HG03095 (cell line): ENCODE measurements at regions not wholly inside any gene's neighbourhood (a gene's known extent, or its start where the extent isn't known, plus 50 kb on each side); places are given as distances from the start of the nearest gene placed in this dataset.
"Not testable (repeated sequence)": the region's sequence is repeated elsewhere in the genome, so short reads cannot be mapped to it uniquely, and the experiment has no call there.

Source experiments
- ATAC-seq: cut with Tn5 transposase; IDR thresholded peaks from one replicate; pipeline ENCODE4 v1.9.1; 2021; ENCODE audit warnings: moderate library complexity; ENCODE audit not compliant: unreplicated experiment

DNA sequence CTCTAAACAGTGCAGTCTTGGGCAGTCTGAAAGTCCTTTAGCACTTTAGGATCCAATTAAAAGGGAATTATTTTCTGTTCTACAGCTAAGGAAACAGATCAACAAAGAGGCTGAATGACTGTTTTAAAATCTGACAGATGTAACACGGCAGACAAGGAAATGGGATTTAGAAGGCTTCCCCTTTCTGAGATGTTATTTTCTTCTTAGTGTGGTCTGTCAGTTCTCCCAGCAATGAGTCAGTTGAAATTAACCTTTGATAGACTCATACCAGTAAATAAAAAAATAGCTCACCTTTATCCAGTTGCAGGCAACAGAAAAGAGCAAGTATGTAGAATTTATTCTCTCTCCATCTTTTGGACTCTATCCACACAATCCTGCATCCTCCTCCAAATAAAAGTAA lies 98.1 kb downstream of the NEDD1 start:
- ATAC-seq, result no peak

GRCh38 chr12:97005646-97006045 lies 98.6 kb downstream of the NEDD1 start:
- no peak for ATAC-seq

DNA sequence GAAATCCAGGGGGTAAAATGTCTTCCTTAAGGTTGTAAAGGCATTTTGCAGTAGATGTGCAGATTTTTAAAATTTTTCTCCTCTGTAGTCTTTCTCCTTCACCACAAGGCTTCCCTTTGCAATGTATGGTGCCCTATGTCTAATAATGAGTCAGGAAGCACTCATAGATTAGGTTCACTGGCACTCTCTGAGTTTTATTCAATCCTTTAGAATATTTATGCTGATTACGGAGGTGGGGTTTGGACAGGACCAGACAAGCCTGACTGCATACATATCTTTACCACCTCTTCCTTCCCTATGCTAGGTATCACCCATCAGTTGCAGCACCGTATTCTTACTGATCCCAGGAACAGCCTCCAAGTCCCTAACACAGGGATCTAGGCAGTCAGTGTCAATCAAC lies 99.5 kb downstream of the NEDD1 start:
- ATAC-seq, result no peak

- no peak for ATAC-seq
Observed at GRCh38 chr12:97016163-97016562, 109.1 kb downstream of the NEDD1 start.

- peak; percentile 64 for ATAC-seq
Observed at GRCh38 chr12:97017213-97017612, 110.2 kb downstream of the NEDD1 start.

GRCh38 chr12:97022536-97023230 lies 115.6 kb downstream of the NEDD1 start:
- ATAC-seq, result no peak

DNA sequence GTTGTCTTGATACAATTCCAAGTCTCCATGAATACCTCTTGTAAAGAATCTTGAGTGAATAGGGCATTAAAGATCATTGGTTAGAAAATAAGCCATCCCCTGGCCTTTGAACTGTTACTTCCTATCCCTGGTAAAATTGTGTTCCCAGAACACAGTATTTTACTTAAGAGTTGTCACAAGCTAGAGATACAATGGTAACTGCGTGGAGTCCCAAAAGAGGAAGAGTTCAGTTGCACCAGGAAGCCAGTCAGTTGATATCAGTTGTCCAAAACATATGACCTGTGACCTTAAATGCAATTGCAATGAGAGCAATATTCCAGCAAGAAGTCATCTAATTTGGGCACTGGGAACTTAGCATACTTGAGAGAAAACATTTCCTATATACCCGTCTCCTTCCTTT lies 117.3 kb downstream of the NEDD1 start:
- ATAC-seq, result no peak

GRCh38 chr12:97026901-97027300 lies 119.8 kb downstream of the NEDD1 start:
- ATAC-seq, result no peak

GRCh38 chr12:97027482-97027881 lies 120.4 kb downstream of the NEDD1 start:
- ATAC-seq, result no peak

DNA sequence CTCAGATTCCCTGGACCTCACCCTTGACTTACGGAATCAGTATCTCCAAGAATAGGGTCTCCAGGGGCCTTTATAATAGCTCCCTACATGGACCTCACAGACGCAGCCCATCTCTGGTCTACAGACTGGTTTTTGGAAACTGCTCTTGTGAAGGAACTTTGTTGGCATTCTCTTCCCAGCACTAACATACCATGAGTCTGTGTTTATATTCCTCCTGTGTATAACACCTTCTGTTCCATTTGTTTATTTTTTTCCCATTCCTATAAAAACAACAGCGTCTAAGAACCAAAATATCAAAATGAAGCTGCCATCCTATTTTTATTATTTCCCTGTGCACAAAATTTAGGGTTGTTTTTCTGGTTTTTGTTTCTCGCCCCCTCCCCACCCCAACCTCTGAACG lies 131.1 kb downstream of the NEDD1 start:
- no peak for ATAC-seq

DNA sequence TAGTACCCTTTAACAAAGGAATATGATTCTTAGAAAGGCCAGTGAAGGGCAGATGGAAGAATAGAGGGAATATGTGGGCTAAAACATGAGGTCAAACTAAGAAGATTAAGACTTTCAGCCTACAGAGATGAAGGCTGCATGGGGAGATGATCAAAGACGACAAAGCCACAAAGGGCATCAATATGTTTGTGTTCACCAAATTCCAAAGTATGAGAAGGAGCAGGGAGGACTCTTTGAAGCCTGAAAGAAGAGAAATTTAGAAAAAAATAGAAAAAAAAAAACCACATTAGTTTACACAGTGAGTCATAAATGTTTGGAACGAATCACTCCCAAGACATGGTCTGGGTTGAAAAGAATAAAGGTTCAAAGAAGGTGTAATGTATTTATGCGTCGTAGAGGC lies 131.8 kb downstream of the NEDD1 start:
- no peak for ATAC-seq

DNA sequence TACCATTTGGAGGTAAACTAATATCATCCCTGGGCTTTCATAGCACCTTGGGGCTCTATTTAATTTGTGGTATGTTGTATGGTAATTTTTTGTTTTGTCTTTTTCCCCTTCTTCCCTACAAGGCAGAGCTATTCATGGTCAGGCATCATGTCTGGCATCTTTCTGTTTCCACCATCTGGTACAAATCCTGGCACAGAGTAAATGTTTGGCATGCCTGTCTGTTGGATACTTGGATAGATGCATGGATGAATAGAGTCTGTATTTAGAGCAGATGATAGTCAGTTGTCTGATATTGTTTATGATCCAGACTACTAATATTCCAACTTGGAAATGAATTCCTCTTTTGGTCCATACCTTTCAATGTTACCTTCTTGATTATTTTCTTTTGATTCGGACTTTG lies 139.8 kb downstream of the NEDD1 start:
- ATAC-seq, result no peak

DNA sequence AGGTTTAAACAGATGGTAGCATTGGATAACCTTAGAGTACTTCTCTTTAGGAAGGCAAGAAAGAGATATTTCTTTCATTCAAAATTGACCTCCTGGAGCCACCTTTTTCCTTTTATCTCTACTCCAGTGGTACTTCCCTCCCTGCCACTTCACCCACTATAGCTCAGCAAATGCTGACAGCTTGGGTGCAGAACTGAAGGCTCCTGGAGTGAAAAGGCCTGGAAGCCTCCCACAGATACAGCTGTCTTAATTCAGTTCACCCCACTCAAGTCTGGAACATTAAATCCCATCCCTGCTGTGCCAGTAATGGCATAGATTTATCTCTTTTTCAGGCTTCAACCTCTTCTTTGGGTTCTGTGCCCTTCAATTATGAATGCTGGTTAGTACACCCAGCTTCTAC lies 140.3 kb downstream of the NEDD1 start:
- ATAC-seq, result no peak

- no peak for ATAC-seq
Observed at GRCh38 chr12:97048421-97049035, 141.5 kb downstream of the NEDD1 start.

DNA sequence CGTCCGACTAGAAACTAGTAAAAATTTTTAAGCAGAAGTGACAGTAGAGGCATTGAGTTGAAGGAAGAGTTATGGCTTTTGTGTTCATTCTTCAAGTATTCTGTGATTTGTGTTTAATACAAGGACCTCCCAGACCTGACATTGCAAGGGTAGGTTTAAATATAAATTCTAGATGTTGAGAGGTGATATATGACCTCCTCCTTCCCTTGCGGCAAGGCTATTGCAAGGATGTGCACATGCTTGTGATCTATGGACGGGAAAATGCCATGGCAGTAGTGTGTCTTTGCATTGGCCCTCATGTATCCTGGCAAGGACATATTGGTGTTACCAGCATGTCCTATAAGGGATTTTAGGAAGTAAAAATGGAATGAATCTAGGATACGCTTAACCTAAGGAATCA lies 143.5 kb downstream of the NEDD1 start:
- no peak for ATAC-seq

DNA sequence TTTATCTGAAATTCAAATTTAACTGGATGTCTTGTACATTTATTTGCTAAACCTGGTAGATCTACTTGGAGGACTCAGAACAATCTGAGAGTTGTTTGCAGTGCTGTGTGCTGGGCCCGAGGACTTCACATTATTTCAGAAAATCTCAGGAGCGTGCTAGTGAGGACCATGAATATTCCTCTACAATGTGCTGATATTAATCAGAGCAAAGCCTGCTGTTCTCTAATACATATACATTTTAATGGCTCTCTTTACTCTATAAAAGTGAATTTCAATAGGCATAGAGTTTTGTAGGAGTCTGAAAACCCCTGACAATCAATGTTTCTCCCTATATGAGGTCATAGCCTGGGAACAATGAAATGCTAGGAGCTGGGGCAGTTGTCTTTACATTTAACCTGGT lies 144.3 kb downstream of the NEDD1 start:
- ATAC-seq, result no peak

DNA sequence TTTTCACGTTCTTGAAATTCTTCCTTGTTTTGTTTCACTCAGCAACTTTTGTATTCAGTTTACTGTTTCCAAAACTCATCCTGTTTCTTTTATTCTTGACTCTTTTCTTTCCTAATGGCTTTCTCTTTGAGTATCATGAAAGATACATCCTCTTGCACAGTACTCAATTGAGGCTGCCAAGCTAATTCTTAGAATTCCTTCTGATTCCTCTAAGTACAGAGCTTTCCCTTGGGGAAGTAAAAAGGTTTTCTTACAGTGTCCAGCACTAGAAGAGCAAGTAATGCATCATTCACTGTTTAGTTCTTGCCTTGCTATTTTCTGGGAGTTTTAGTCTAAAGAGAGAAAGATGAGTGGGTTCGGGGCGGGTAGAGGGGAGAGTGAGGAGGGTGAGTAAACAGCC lies 154.1 kb downstream of the NEDD1 start:
- no peak for ATAC-seq

GRCh38 chr12:97063292-97063935 lies 156.4 kb downstream of the NEDD1 start:
- ATAC-seq, result no peak

GRCh38 chr12:97075161-97075933 lies 168.3 kb downstream of the NEDD1 start:
- ATAC-seq, result no peak

DNA sequence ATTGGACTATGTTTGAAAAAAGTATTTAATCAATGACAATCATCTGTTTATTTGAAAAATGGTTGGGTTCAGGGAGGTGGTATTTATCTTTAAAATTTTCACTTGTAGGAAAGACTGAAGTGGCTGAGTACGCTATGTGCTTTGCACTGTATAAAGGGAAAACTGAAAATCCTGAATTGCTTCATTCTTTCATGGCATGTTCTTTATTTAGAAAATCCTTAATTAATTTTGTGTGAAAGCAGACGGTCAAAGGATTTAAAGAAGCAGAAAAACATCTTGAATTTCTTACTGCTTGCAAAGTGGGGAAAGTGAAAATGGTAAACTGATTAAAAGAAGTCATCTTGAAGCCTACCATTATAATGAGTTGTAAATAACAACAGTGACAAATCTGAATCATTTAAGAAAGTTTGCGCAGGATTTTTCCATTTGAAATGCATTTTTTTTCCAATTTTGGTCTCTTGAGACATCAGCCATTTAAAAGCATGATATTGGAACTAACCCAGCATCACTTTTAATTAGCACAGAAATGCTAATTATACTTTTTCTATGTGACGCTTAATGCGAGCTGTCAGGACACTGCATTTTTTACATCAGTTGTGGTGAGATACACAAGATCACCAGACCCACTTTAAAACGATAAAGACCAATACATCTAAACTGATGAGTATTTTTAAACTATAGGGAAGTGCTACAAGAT lies 169.0 kb downstream of the NEDD1 start:
- ATAC-seq, result no peak

DNA sequence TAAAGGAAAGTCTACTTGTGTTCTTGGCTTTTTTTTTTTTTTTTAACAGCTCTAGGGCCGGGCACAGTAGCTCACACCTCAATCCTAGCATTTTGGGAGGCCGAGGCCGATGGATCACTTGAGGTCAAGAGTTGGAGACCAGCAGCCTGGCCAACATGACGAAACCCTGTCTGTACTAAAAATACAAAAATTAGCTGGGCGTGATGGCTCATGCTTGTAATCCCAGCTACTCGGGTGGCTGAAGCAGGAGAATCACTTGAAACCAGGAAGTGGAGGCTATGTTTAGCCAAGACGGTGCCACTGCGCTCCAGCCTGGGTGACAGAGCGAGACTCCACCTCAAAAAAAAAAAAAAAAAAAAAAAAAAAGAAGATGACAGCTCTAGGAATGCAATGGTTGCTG lies 169.9 kb downstream of the NEDD1 start:
- not testable (repeated sequence) for ATAC-seq
